H1 (cell line): ENCODE measurements at regions not wholly inside any gene's neighbourhood (a gene's known extent, or its start where the extent isn't known, plus 50 kb on each side); places are given as distances from the start of the nearest gene placed in this dataset.

Experiments
- PHF8 ChIP-seq: fragments of 200-600 bp; sonication (generic); conservative IDR thresholded peaks from 2 replicates; pipeline ENCODE4 v1.7.1; 2012; ENCODE audit warnings: low read depth, mild to moderate bottlenecking, inconsistent platforms, low read length, moderate library complexity

- TF ChIP-seq PHF8: no peak
Measured at GRCh38 chr3:191143224-191143623, 55.8 kb upstream of the OSTN start (continued).
